Peyer's patch (tissue), 4 donors: ENCODE measurements at regions not wholly inside any gene's neighbourhood (a gene's known extent, or its start where the extent isn't known, plus 50 kb on each side); places are given as distances from the start of the nearest gene placed in this dataset.

Experiments used
- DNase-seq, 3 donors: peaks; one replicate each; pipeline ENCODE4 v3.0.0-alpha.2; 2017 to 2019
- H3K27ac ChIP-seq, 4 donors: fragments of 200-600 bp; sonication (generic); one replicate each; pipeline ENCODE4 v1.5.1; 2016 to 2019
- H3K27me3 ChIP-seq, 2 donors: fragments of 200-600 bp; sonication (generic); one replicate each; pipeline ENCODE4 v1.5.1; 2019
- H3K36me3 ChIP-seq, 3 donors: fragments of 200-600 bp; sonication (generic); one replicate each; pipeline ENCODE4 v1.5.1; 2016 to 2019
- H3K4me1 ChIP-seq, 4 donors: fragments of 200-600 bp; sonication (generic); one replicate each; pipeline ENCODE4 v1.5.1; 2016 to 2019
- H3K4me3 ChIP-seq, 4 donors: fragments of 200-600 bp; sonication (generic); 1 replicate in 3 of 4; 2 replicates in 1 of 4; pipeline ENCODE4 v1.5.1; 2016 to 2019; ENCODE audit warnings: mild to moderate bottlenecking in 1 of 4
- H3K9me3 ChIP-seq, 4 donors: fragments of 200-600 bp; sonication (generic); one replicate each; pipeline ENCODE4 v1.5.1; 2016 to 2019; ENCODE audit warnings: mild to moderate bottlenecking in 1 of 4
- CTCF ChIP-seq, 6 experiments: fragments of 450-650 bp in 4 of 6; fragments of 200-600 bp in 2 of 6; sonication (generic) in 1 of 6; IDR thresholded peaks; one replicate each; pipeline ENCODE4 v1.5.1; 2017 to 2019; ENCODE audit warnings: antibody characterized with exemption in 6 of 6, mild to moderate bottlenecking in 3 of 6, moderate library complexity in 1 of 6
- POLR2A ChIP-seq, 2 donors: fragments of 450-650 bp; IDR thresholded peaks; one replicate each; pipeline ENCODE4 v1.5.1; 2017; ENCODE audit warnings: antibody characterized with exemption in 2 of 2, mild to moderate bottlenecking in 2 of 2, moderate library complexity in 2 of 2

- H3K27me3 ChIP-seq, result no peaks in the 10 kb centered on the region
- no peaks in the 10 kb centered on the region for H3K4me1 ChIP-seq
- no peaks in the 10 kb centered on the region for H3K9me3 ChIP-seq
- no peak overlapping the region for H3K4me3 ChIP-seq
- no peaks in the 10 kb centered on the region for H3K36me3 ChIP-seq
- DNase-seq, result no peak
- no peak for TF ChIP-seq CTCF (IDR thresholded peaks at IDR 0.05)
- no peak for TF ChIP-seq POLR2A (IDR thresholded peaks at IDR 0.05)
- no peak overlapping the region for H3K27ac ChIP-seq
Measured at GRCh38 chr12:87082756-87083155, 826.6 kb upstream of the MGAT4C start.

GRCh38 chr12:87074781-87075180 lies 818.6 kb upstream of the MGAT4C start:
- TF ChIP-seq CTCF (IDR thresholded peaks at IDR 0.05), result no peak
- no peak for TF ChIP-seq POLR2A (IDR thresholded peaks at IDR 0.05)
- H3K27me3 ChIP-seq, result no peaks in the 10 kb centered on the region
- no peaks in the 10 kb centered on the region for H3K36me3 ChIP-seq
- H3K9me3 ChIP-seq, result no peaks in the 10 kb centered on the region
- no peak overlapping the region for H3K27ac ChIP-seq
- no peak overlapping the region for H3K4me3 ChIP-seq
- no peak for DNase-seq
- no peaks in the 10 kb centered on the region for H3K4me1 ChIP-seq

GRCh38 chr12:87066326-87066725 lies 810.1 kb upstream of the MGAT4C start:
- Histone ChIP-seq H3K27me3 (no peaks in the 10 kb centered on the region), H3K9me3 (no peaks in the 10 kb centered on the region), H3K4me3 (no peak overlapping the region), H3K36me3 (no peaks in the 10 kb centered on the region), H3K27ac (no peak overlapping the region), H3K4me1 (no peaks in the 10 kb centered on the region)
- DNase-seq, result no peak
- no peak for TF ChIP-seq POLR2A (IDR thresholded peaks at IDR 0.05)
- no peak for TF ChIP-seq CTCF (IDR thresholded peaks at IDR 0.05)

- H3K27me3 ChIP-seq, result no peaks in the 10 kb centered on the region
- H3K4me3 ChIP-seq, result no peak overlapping the region
- H3K4me1 ChIP-seq, result no peaks in the 10 kb centered on the region
- no peak for DNase-seq
- H3K36me3 ChIP-seq, result no peaks in the 10 kb centered on the region
- no peaks in the 10 kb centered on the region for H3K9me3 ChIP-seq
- no peak for TF ChIP-seq POLR2A (IDR thresholded peaks at IDR 0.05)
- TF ChIP-seq CTCF (IDR thresholded peaks at IDR 0.05), result no peak
- H3K27ac ChIP-seq, result no peak overlapping the region
Measured at GRCh38 chr12:87059231-87059630, 803.0 kb upstream of the MGAT4C start.

GRCh38 chr12:87054226-87054625 lies 798.0 kb upstream of the MGAT4C start:
- H3K27ac ChIP-seq, result no peak overlapping the region
- H3K4me3 ChIP-seq, result no peak overlapping the region
- no peaks in the 10 kb centered on the region for H3K9me3 ChIP-seq
- H3K4me1 ChIP-seq, result no peaks in the 10 kb centered on the region
- H3K27me3 ChIP-seq, result no peaks in the 10 kb centered on the region
- TF ChIP-seq CTCF (IDR thresholded peaks at IDR 0.05), result no peak
- TF ChIP-seq POLR2A (IDR thresholded peaks at IDR 0.05), result no peak
- DNase-seq, result no peak
- no peaks in the 10 kb centered on the region for H3K36me3 ChIP-seq

- Histone ChIP-seq H3K27ac (no peak overlapping the region), H3K9me3 (no peaks in the 10 kb centered on the region), H3K4me3 (no peak overlapping the region), H3K4me1 (no peaks in the 10 kb centered on the region), H3K36me3 (no peaks in the 10 kb centered on the region), H3K27me3 (no peaks in the 10 kb centered on the region)
- no peak for DNase-seq
- TF ChIP-seq CTCF (IDR thresholded peaks at IDR 0.05), result no peak
- no peak for TF ChIP-seq POLR2A (IDR thresholded peaks at IDR 0.05)
Measured at GRCh38 chr12:87051621-87052020, 795.4 kb upstream of the MGAT4C start.
